GM13976 (cell line): ENCODE measurements at regions not wholly inside any gene's neighbourhood (a gene's known extent, or its start where the extent isn't known, plus 50 kb on each side); places are given as distances from the start of the nearest gene placed in this dataset.

Experiments
- DNase-seq: peaks from one replicate; pipeline ENCODE4 v3.0.0; 2012; ENCODE audit warnings: low spot score
- CTCF ChIP-seq: IDR thresholded peaks from 2 replicates; pipeline ENCODE4 v1.5.1; 2012; ENCODE audit warnings: borderline replicate concordance, mild to moderate bottlenecking; ENCODE audit not compliant: insufficient read depth; ENCODE audit errors: extremely low read depth, missing control alignments, control extremely low read depth
- in situ Hi-C: fragments of 300-500 bp; cut with MboI; formaldehyde crosslinking; loops from one replicate; pipeline ENCODE4 v1.12.0; 2022; ENCODE audit warnings: low sequenced_read_pairs, mixed read lengths, inconsistent platforms; ENCODE audit not compliant: unreplicated experiment

- no peak for TF ChIP-seq CTCF
- in situ Hi-C loops = loop anchor here (25.0 kb wide), 1 partner anchor 802 kb away; no protein-coding TSS in a partner anchor
- DNase-seq = no peak
Observed at GRCh38 chr10:123585477-123586445, 80.4 kb upstream of the GPR26 start.

- no peak for TF ChIP-seq CTCF
- in situ Hi-C loops = loop anchor here (25.0 kb wide), 1 partner anchor 800 kb away; no protein-coding TSS in a partner anchor
Observed at GRCh38 chr10:123587110-123587509, 79.0 kb upstream of the GPR26 start.

GRCh38 chr10:123588386-123588914 lies 77.7 kb upstream of the GPR26 start:
- DNase-seq = no peak
- in situ Hi-C loops = loop anchor here (25.0 kb wide), 1 partner anchor 799 kb away; no protein-coding TSS in a partner anchor
- no peak for TF ChIP-seq CTCF

More at GRCh38 chr10:123587110-123587509, 79.0 kb upstream of the GPR26 start:
- no peak for DNase-seq

GRCh38 chr10:123595661-123596060 lies 70.5 kb upstream of the GPR26 start:
- in situ Hi-C loops = loop anchor here (25.0 kb wide), 1 partner anchor 792 kb away; no protein-coding TSS in a partner anchor
- DNase-seq = no peak
- no peak for TF ChIP-seq CTCF

- TF ChIP-seq CTCF = no peak
- in situ Hi-C loops = loop anchor here (25.0 kb wide), 1 partner anchor 790 kb away; no protein-coding TSS in a partner anchor
- DNase-seq = no peak
Observed at GRCh38 chr10:123597676-123598075, 68.5 kb upstream of the GPR26 start.

GRCh38 chr10:123599366-123599849 lies 66.7 kb upstream of the GPR26 start:
- no peak for DNase-seq
- in situ Hi-C loops = loop anchor here (25.0 kb wide), 1 partner anchor 788 kb away; no protein-coding TSS in a partner anchor
- TF ChIP-seq CTCF = no peak
